GM12874 (cell line): ENCODE measurements at regions not wholly inside any gene's neighbourhood (a gene's known extent, or its start where the extent isn't known, plus 50 kb on each side); places are given as distances from the start of the nearest gene placed in this dataset.

Experiments used
- CTCF ChIP-seq: IDR thresholded peaks from 2 replicates; pipeline ENCODE4 v1.5.1; 2011; ENCODE audit warnings: low read depth, mild to moderate bottlenecking, control low read depth, low read length, moderate library complexity; ENCODE audit not compliant: insufficient read depth

- no peak for TF ChIP-seq CTCF
Observed at GRCh38 chrX:109252789-109253188, 229.1 kb downstream of the GUCY2F start.

GRCh38 chrX:109218761-109219160 is 263.1 kb downstream of the GUCY2F start:
- no peak for TF ChIP-seq CTCF

GRCh38 chrX:109199726-109200125 is 282.2 kb downstream of the GUCY2F start:
- TF ChIP-seq CTCF: no peak

GRCh38 chrX:109190542-109190941 is 291.3 kb downstream of the GUCY2F start:
- TF ChIP-seq CTCF: no peak

- TF ChIP-seq CTCF: no peak
Observed at GRCh38 chrX:109187473-109188168, 294.3 kb downstream of the GUCY2F start.

GRCh38 chrX:109186939-109187338 is 294.9 kb downstream of the GUCY2F start:
- no peak for TF ChIP-seq CTCF

GRCh38 chrX:109184506-109185139 is 297.3 kb downstream of the GUCY2F start:
- no peak for TF ChIP-seq CTCF
